HG02970 (cell line): ENCODE measurements at regions not wholly inside any gene's neighbourhood (a gene's known extent, or its start where the extent isn't known, plus 50 kb on each side); places are given as distances from the start of the nearest gene placed in this dataset.
"Not testable (repeated sequence)": the region's sequence is repeated elsewhere in the genome, so short reads cannot be mapped to it uniquely, and the experiment has no call there.

Source experiments
- ATAC-seq: cut with Tn5 transposase; IDR thresholded peaks from one replicate; pipeline ENCODE4 v1.9.1; 2021; ENCODE audit warnings: mild to moderate bottlenecking, moderate library complexity, moderate number of reproducible peaks; ENCODE audit not compliant: unreplicated experiment, low FRiP score

DNA sequence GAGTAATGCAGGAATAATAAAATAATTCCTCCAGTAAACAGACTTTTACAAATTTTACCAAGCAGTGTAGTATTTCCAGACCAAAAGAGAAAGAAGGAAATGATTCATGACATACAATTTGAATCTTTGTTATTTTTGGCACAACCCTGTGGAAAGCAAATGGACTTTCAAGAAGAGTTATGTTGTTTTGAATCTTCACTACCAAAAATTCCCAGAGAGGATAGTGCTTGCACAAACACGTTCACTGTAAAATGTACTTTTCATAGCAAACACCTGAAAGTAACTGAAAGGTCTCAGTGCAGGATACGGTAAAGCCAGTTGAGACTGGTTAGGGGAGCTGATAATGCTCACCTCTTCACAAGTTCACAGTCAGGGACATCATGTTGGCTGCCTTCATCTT is 107.1 kb downstream of the USP22 start:
- ATAC-seq = no peak

GRCh38 chr17:20938244-20938643 is 104.6 kb downstream of the USP22 start:
- ATAC-seq = no peak

DNA sequence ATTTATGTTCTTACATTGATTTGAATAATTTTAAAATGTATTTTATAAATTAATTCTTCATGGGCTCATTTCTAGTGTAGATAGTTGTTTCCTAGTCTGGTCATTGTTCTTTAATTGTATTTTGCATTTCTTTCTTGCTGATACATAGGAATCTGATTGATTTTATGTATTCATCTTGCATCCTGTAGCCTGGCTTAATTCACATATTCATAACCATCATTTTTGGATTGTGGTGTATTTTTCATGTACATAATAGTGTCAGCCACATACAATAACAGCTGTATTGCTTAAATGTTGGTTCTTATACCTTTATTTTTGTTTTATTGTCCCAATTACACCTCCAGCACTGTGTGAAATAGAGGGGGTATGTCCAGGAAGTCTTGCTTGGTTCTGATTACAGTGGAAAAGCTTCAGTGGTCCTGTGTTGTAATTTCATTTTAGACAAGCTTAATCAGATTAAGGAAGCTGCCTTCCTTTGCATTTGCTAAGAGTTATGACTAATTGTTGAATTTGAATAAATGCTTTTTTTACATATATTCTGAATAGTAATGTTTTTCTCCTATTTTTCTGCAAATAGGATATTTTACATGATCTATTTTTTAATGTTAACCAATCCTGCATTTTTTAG is 103.7 kb downstream of the USP22 start:
- ATAC-seq = no peak

GRCh38 chr17:20941872-20942271 is 100.9 kb downstream of the USP22 start:
- no peak for ATAC-seq

GRCh38 chr17:20944014-20944865 is 98.6 kb downstream of the USP22 start:
- ATAC-seq = no peak

DNA sequence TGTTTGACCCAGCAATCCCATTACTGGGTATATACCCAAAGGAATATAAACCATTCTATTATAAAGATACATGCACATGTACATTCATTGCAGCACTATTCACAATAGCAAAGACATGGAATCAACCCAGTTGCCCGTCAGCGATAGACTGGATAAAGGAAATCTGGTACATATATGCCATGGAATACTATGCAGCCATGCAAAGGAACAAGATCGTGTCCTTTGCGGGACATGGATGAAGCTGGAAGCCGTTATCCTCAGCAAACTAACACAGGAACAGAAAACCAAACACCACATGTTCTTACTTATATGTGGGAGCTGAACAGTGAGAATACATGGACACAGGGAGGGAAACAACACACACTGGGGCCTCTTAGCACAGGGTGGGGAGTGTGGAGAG is 95.1 kb downstream of the USP22 start:
- ATAC-seq = not testable (repeated sequence)

- no peak for ATAC-seq
Measured at GRCh38 chr17:20948984-20949777, 93.6 kb downstream of the USP22 start.
